AG09309 (cell line): ENCODE measurements at regions not wholly inside any gene's neighbourhood (a gene's known extent, or its start where the extent isn't known, plus 50 kb on each side); places are given as distances from the start of the nearest gene placed in this dataset.

Experiments used
- DNase-seq: peaks from one replicate; pipeline ENCODE4 v3.0.0-alpha.2; 2010; ENCODE audit warnings: low read depth
- H3K4me3 ChIP-seq: 2 replicates; pipeline ENCODE4 v1.5.1; 2011; ENCODE audit warnings: mild to moderate bottlenecking, low read depth, low read length, moderate library complexity; ENCODE audit not compliant: control insufficient read depth
- CTCF ChIP-seq: IDR thresholded peaks from 2 replicates; pipeline ENCODE4 v1.5.1; 2011; ENCODE audit warnings: mild to moderate bottlenecking, low read depth, low read length, inconsistent platforms; ENCODE audit not compliant: insufficient read depth, control insufficient read depth; ENCODE audit errors: missing control alignments

GRCh38 chr19:29889702-29890101, 52.3 kb upstream of the URI1 start:
- no peak overlapping the region for H3K4me3 ChIP-seq
- TF ChIP-seq CTCF = no peak
- DNase-seq = no peak

DNA sequence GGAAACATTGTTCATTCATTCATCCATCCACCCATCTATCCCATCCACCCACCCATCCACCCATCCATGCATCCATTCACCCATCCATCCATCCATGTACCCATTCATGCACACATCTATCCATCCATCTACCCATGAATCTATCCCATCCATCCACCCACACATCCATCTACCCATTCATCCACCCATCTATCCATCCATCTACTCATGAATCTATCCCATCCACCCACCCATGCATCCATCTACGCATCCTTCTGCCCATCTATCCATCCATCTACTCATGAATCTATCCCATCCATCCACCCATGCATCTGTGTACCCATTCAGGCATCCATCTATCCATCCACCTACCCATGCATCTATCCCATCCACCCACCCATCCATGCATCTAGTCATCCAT, 51.6 kb upstream of the URI1 start:
- no peak for DNase-seq
- H3K4me3 ChIP-seq = no peak overlapping the region
- no peak for TF ChIP-seq CTCF
